Choroid plexus epithelial cell (primary cell): ENCODE measurements at regions not wholly inside any gene's neighbourhood (a gene's known extent, or its start where the extent isn't known, plus 50 kb on each side); places are given as distances from the start of the nearest gene placed in this dataset.

Experiments used
- DNase-seq: peaks from one replicate; pipeline ENCODE4 v3.0.0-alpha.2; 2010; ENCODE audit warnings: low read depth
- H3K4me3 ChIP-seq: 2 replicates; pipeline ENCODE4 v1.5.1; 2011; ENCODE audit warnings: low read depth, mild to moderate bottlenecking, control low read depth, low read length, moderate library complexity
- CTCF ChIP-seq: conservative IDR thresholded peaks from 2 replicates; pipeline ENCODE4 v1.5.1; 2011; ENCODE audit warnings: low read depth, mild to moderate bottlenecking, control low read depth, inconsistent platforms, low read length, moderate library complexity

GRCh38 chr11:31947051-31947450 lies 135.9 kb upstream of the PAX6 start:
- TF ChIP-seq CTCF, result no peak
- H3K4me3 ChIP-seq, result no peak overlapping the region
- DNase-seq, result no peak

GRCh38 chr11:31943056-31943780 lies 132.1 kb upstream of the PAX6 start:
- H3K4me3 ChIP-seq, result no peak overlapping the region
- DNase-seq, result no peak
- TF ChIP-seq CTCF, result no peak

GRCh38 chr11:31940371-31941037 lies 129.4 kb upstream of the PAX6 start:
- DNase-seq, result peak; percentile 48
- no peak overlapping the region for H3K4me3 ChIP-seq
- TF ChIP-seq CTCF, result no peak

- no peak for TF ChIP-seq CTCF
Measured at GRCh38 chr11:31939004-31939403, 127.9 kb upstream of the PAX6 start.

GRCh38 chr11:31936312-31936711 lies 125.2 kb upstream of the PAX6 start:
- no peak for DNase-seq
- no peak for TF ChIP-seq CTCF
- no peak overlapping the region for H3K4me3 ChIP-seq

More at GRCh38 chr11:31939004-31939403, 127.9 kb upstream of the PAX6 start:
- no peak for DNase-seq
- no peak overlapping the region for H3K4me3 ChIP-seq

- no peak for DNase-seq
- H3K4me3 ChIP-seq, result no peak overlapping the region
- no peak for TF ChIP-seq CTCF
Measured at GRCh38 chr11:31932879-31933278, 121.8 kb upstream of the PAX6 start.

- H3K4me3 ChIP-seq, result no peak overlapping the region
- no peak for DNase-seq
- TF ChIP-seq CTCF, result no peak
Measured at GRCh38 chr11:31927982-31928381, 116.9 kb upstream of the PAX6 start.
